HG03097 (cell line): ENCODE measurements at regions not wholly inside any gene's neighbourhood (a gene's known extent, or its start where the extent isn't known, plus 50 kb on each side); places are given as distances from the start of the nearest gene placed in this dataset.
"Not testable (repeated sequence)": the region's sequence is repeated elsewhere in the genome, so short reads cannot be mapped to it uniquely, and the experiment has no call there.

ENCODE experiments used
- ATAC-seq: cut with Tn5 transposase; IDR thresholded peaks from one replicate; pipeline ENCODE4 v1.9.1; 2021; ENCODE audit not compliant: unreplicated experiment, low FRiP score

GRCh38 chr4:127498366-127498765, 134.4 kb upstream of the INTU start:
- ATAC-seq = no peak

- ATAC-seq = no peak
Observed at GRCh38 chr4:127500242-127500641, 132.5 kb upstream of the INTU start.

- no peak for ATAC-seq
Observed at GRCh38 chr4:127501103-127501502, 131.7 kb upstream of the INTU start.

GRCh38 chr4:127503111-127503510, 129.6 kb upstream of the INTU start:
- ATAC-seq = no peak

GRCh38 chr4:127505203-127505602, 127.6 kb upstream of the INTU start:
- ATAC-seq = no peak

DNA sequence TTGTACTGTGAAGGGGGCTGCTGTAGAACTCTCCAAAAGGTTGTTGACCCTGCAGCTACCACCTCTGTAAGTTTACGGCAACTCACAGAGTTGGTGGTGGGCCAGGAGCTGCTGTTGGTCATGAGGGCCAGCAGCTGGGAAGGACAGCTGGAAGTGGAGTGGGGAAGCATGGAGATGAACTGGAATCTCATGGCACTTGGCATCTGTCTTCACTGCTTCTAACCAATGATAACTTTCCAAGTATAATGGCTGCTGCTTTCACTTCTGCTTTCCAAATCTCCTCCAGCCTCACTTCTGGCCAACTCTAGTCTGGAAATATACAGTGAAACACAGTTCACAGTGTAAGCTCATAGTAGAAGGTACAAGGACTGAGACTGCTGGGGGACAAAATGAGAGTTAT, 126.5 kb upstream of the INTU start:
- no peak for ATAC-seq

DNA sequence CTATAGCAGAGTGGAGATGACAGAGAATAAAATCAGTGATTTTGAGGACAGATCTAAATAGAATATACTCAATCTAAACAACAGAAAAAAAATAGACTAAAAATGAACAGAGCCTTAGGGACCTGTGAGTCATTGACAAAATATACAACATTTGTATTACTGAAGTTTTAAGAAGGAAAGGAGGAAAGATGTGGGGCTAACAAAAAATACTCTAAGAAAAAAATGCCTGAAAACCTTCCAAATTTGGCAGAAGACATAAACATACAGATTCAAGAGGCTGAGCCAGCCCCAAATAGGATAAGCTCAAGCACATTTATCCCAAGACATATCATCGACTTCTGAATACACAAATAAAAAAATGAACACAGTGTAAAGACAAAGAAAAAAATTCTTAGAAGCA, 123.6 kb upstream of the INTU start:
- ATAC-seq = no peak

DNA sequence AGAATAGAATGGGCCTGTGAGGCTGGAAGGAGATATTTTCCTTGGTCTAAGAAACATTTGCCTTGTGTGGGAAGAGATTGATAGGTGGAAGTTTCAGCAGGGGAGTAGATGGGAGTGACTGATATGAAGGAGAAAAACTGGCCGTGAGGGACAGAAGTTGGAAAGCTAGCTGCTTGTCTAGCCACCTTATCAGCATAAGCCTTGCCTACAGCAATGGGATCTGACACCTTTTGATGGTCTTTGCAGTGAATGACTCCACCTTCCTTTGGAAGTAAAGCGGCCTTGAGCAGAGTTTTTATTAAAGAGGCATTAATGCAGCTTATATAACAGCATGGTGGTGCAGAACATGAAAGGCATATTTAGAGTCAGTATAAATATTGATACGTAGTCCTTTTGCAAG, 120.1 kb upstream of the INTU start:
- not testable (repeated sequence) for ATAC-seq

DNA sequence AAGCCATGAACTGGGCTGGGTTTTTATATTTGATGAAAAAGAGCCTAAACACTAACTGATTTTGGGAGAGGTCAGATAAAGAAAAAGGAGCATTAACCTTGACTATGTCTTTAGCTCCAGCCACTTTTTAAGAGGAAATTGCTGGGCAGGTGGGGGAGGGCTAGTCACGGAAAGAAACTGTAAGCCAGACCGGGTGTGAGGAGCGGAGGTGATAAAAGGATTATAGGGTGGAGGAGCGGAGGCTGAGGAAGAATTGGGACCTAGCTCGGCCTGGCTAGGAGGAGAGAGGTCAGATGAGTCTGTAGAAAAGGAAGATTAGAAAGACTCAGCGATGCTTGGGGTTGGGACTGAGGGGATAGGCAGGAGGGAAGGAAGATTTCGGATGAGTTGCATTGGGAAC, 117.5 kb upstream of the INTU start:
- not testable (repeated sequence) for ATAC-seq

DNA sequence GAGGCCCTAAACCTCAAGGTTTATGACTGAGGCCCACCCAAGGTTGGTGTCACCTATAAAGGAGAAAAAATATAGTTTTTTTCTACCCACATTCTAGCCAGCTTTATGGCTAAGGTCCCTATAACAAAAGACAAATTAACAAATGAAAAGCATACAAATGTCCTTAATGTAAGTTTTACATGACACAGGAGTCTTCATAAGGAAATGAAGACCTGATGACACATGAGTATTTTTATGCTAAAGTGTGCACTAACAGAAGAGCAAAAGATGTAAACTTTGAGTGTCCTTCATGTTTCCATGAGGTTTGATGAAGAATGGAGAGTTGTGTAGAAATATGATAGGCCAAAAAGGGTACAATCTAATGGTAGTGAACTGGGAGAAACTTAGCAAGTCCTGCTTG, 114.7 kb upstream of the INTU start:
- no peak for ATAC-seq

DNA sequence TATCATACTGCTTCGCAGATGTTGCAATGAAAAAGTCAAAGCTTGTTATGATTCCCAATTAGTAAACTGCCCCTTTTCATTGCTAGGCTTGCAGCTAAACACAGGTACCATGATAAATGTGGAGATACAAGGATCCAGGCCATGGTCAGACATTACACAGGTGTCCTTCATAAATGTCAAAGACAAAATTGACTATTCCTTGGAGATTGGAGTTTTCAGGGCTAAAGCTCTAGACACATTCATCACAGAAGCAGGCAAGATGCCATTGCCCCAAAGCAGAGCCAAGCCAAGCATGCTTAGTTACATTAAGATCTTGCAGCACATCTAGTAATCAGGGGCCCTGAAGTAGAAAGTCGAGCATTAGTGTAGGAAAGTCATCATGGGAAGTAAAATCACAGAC, 111.3 kb upstream of the INTU start:
- ATAC-seq = no peak

GRCh38 chr4:127523369-127523768, 109.4 kb upstream of the INTU start:
- ATAC-seq = no peak

GRCh38 chr4:127525608-127526007, 107.1 kb upstream of the INTU start:
- ATAC-seq = no peak

GRCh38 chr4:127528302-127528701, 104.5 kb upstream of the INTU start:
- ATAC-seq = no peak

GRCh38 chr4:127529879-127530278, 102.9 kb upstream of the INTU start:
- ATAC-seq = not testable (repeated sequence)

DNA sequence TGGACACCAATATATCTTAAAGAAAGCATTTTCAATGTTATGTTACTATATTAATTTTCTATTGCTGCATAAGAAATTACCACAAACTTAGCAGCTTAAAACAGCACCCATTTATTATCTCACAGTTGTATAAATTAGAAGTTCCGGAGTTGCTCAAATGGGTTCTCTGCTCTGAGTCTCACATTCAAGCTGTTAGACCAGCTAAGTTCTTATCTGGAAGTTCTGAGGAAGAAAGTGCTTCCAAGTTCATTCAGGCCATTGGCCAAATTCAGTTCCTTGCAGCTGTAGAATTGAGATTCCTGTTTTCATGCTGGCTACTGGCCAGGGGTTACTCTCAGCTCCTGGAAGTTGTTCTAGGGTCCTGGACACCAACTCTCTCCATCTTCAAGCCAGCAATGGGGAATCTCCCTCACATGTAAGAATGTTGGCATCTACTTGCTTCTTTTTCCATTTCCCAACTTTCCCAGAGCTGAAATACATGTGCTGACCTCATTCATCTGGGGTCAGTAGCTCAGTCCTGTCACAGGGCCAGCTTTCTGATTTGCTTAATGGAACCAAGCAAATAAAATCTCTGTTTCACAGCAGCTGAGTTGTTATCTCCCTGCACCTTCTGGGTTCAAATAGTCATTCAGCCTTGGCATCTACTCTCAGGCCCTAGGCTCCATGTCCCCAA, 99.6 kb upstream of the INTU start:
- no peak for ATAC-seq

DNA sequence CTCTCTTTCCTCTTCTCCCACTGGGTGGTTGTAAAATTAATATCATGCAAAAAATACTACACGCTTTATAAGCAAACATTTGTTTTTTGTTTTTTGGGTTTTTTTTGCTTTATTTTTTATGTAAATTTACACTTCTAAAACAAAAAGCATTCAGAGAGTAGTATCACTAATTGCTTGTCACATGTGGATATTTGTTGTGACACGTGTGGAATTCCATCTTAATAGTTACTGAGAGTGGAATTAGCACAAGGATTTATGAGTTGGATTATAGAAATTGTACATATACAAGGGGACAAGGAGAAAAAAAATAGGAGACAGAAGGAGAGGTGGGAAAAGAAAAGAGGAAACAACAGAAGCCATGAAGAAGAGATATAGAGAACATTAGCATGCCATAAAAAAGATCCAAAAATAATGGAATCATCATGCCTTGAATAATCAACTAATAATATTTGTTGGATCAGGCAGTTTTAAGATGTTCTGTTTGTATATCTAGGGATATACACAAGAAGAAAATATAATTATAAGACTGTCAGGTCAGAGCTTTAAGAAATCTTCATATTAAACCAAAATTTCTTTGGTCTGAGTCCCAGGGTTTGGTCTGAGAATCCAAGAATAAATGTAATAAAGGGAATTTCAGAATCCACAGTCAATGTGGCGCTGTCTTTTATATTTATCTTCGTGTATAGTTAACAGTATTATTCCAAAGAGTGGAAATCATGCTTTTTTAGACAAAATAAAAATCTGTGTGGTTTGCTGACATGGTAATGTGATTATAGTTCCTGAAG, 98.5 kb upstream of the INTU start:
- no peak for ATAC-seq

DNA sequence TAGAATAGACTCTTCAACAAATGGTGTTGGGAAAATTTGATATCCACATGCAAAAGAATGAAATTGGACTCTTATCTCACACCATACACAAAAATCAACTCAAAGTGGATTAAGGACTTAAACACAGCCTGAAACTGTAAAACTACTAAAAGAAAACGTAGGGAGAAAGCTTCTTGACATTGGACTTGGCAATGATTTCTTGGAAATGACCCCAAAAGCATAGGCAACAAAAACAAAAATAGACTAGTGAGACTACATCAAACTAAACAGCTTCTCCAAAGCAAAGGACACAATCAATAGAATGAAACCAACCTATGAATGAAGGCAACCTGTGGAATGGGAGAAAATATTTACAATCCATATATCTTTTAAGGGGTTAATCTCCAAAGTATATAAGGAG, 94.7 kb upstream of the INTU start:
- ATAC-seq = no peak

GRCh38 chr4:127540497-127541025, 92.2 kb upstream of the INTU start:
- ATAC-seq = no peak

- ATAC-seq = no peak
Observed at GRCh38 chr4:127545271-127545670, 87.5 kb upstream of the INTU start.

- ATAC-seq = no peak
Observed at GRCh38 chr4:127548990-127549925, 83.5 kb upstream of the INTU start.
